Prostate gland (tissue), 2 donors: ENCODE measurements at regions not wholly inside any gene's neighbourhood (a gene's known extent, or its start where the extent isn't known, plus 50 kb on each side); places are given as distances from the start of the nearest gene placed in this dataset.

ENCODE experiments used
- CTCF ChIP-seq, 4 experiments: fragments of 200-600 bp in 2 of 4; fragments of 450-650 bp in 2 of 4; sonication (generic) in 2 of 4; IDR thresholded peaks; 1 replicate in 3 of 4; 2 replicates in 1 of 4; pipeline ENCODE4 v1.5.1; 2016 to 2019; ENCODE audit warnings: antibody characterized with exemption in 4 of 4, mild to moderate bottlenecking in 2 of 4, moderate library complexity in 2 of 4
- POLR2AphosphoS5 ChIP-seq: sonication (generic); formaldehyde crosslinking; IDR thresholded peaks from one replicate; pipeline ENCODE4 v1.6.1; 2017; ENCODE audit warnings: antibody characterized with exemption

GRCh38 chr5:168209997-168210396 lies 81.4 kb upstream of the WWC1 start:
- no peak for TF ChIP-seq POLR2AphosphoS5
- no peak for TF ChIP-seq CTCF (IDR thresholded peaks at IDR 0.05)
